ENCODE measurements at regions not wholly inside any gene's neighbourhood (a gene's known extent, or its start where the extent isn't known, plus 50 kb on each side); places are given as distances from the start of the nearest gene placed in this dataset.

GRCh38 chrX:39827951-39828350 lies 269.8 kb downstream of the BCOR start:
- TF ChIP-seq POLR2A (IDR thresholded peaks at IDR 0.05) = no peak
- TF ChIP-seq, protein P1, sequence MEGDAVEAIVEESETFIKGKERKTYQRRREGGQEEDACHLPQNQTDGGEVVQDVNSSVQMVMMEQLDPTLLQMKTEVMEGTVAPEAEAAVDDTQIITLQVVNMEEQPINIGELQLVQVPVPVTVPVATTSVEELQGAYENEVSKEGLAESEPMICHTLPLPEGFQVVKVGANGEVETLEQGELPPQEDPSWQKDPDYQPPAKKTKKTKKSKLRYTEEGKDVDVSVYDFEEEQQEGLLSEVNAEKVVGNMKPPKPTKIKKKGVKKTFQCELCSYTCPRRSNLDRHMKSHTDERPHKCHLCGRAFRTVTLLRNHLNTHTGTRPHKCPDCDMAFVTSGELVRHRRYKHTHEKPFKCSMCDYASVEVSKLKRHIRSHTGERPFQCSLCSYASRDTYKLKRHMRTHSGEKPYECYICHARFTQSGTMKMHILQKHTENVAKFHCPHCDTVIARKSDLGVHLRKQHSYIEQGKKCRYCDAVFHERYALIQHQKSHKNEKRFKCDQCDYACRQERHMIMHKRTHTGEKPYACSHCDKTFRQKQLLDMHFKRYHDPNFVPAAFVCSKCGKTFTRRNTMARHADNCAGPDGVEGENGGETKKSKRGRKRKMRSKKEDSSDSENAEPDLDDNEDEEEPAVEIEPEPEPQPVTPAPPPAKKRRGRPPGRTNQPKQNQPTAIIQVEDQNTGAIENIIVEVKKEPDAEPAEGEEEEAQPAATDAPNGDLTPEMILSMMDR (IDR thresholded peaks at IDR 0.05 in 8 of 11, conservative IDR thresholded peaks at IDR 0.05 in 3 of 11) = no peak
- no peak for TF ChIP-seq POLR2AphosphoS5 (IDR thresholded peaks at IDR 0.05)

Measured in spleen (tissue), 7 donors.